Cardiac muscle cell (in vitro differentiated cells and primary cell): ENCODE measurements at regions not wholly inside any gene's neighbourhood (a gene's known extent, or its start where the extent isn't known, plus 50 kb on each side); places are given as distances from the start of the nearest gene placed in this dataset.

Experiments used
- DNase-seq, 2 donors: peaks; one replicate each; pipeline versions ENCODE4 v3.0.0 to v3.0.0-alpha.2; 2010 to 2017; ENCODE audit warnings: low read depth in 1 of 2, low spot score in 1 of 2
- H3K27ac ChIP-seq: fragments of 200-600 bp; sonication (generic); 2 replicates; pipeline ENCODE4 v1.5.1; 2016
- H3K27me3 ChIP-seq: fragments of 200-600 bp; sonication (generic); 2 replicates; pipeline ENCODE4 v1.6.0; 2016; ENCODE audit warnings: control low read depth
- H3K36me3 ChIP-seq: fragments of 200-600 bp; sonication (generic); 2 replicates; pipeline ENCODE4 v1.5.1; 2016; ENCODE audit warnings: control low read depth
- H3K4me1 ChIP-seq: fragments of 200-600 bp; sonication (generic); 2 replicates; pipeline ENCODE4 v1.8.1; 2017; ENCODE audit warnings: low read depth, mild to moderate bottlenecking, mixed run types
- H3K4me3 ChIP-seq: fragments of 200-600 bp; sonication (generic); 2 replicates; pipeline ENCODE4 v1.5.1; 2016; ENCODE audit warnings: mild to moderate bottlenecking
- H3K9me3 ChIP-seq: fragments of 200-600 bp; sonication (generic); 2 replicates; pipeline ENCODE4 v1.5.1; 2017; ENCODE audit warnings: low read depth, mild to moderate bottlenecking, control low read depth
- CTCF ChIP-seq: IDR thresholded peaks from 2 replicates; pipeline ENCODE4 v1.5.1; 2012; ENCODE audit warnings: low read depth, mild to moderate bottlenecking, low read length

GRCh38 chr10:57952741-57953140, 315.0 kb downstream of the IPMK start:
- no peak overlapping the region for H3K27ac ChIP-seq
- H3K4me3 ChIP-seq, result no peak overlapping the region
- H3K27me3 ChIP-seq, result no peaks in the 10 kb centered on the region
- peak in 1 of 2 donors; percentile 56 for DNase-seq
- no peak for TF ChIP-seq CTCF
- H3K36me3 ChIP-seq, result no peaks in the 10 kb centered on the region
- H3K9me3 ChIP-seq, result no peaks in the 10 kb centered on the region
- no peaks in the 10 kb centered on the region for H3K4me1 ChIP-seq

GRCh38 chr10:57950442-57950974, 317.2 kb downstream of the IPMK start:
- no peak for DNase-seq
- H3K27me3 ChIP-seq, result no peaks in the 10 kb centered on the region
- no peaks in the 10 kb centered on the region for H3K36me3 ChIP-seq
- H3K27ac ChIP-seq, result no peak overlapping the region
- no peaks in the 10 kb centered on the region for H3K4me1 ChIP-seq
- H3K4me3 ChIP-seq, result no peak overlapping the region
- TF ChIP-seq CTCF, result no peak
- H3K9me3 ChIP-seq, result no peaks in the 10 kb centered on the region

GRCh38 chr10:57948796-57949195, 318.9 kb downstream of the IPMK start:
- DNase-seq, result no peak
- TF ChIP-seq CTCF, result no peak
- H3K4me1 ChIP-seq, result no peaks in the 10 kb centered on the region

GRCh38 chr10:57946833-57947232, 320.9 kb downstream of the IPMK start:
- Histone ChIP-seq H3K9me3 (no peaks in the 10 kb centered on the region), H3K36me3 (no peaks in the 10 kb centered on the region), H3K27me3 (no peaks in the 10 kb centered on the region), H3K4me1 (no peaks in the 10 kb centered on the region), H3K4me3 (no peak overlapping the region), H3K27ac (no peak overlapping the region)
- no peak for DNase-seq
- TF ChIP-seq CTCF, result no peak

More at GRCh38 chr10:57948796-57949195, 318.9 kb downstream of the IPMK start:
- H3K4me3 ChIP-seq, result no peak overlapping the region
- H3K27me3 ChIP-seq, result no peaks in the 10 kb centered on the region
- H3K36me3 ChIP-seq, result no peaks in the 10 kb centered on the region
- H3K27ac ChIP-seq, result no peak overlapping the region
- H3K9me3 ChIP-seq, result no peaks in the 10 kb centered on the region

GRCh38 chr10:57943701-57944100, 324.0 kb downstream of the IPMK start:
- DNase-seq, result no peak
- no peak for TF ChIP-seq CTCF
- Histone ChIP-seq H3K4me3 (no peak overlapping the region), H3K4me1 (no peaks in the 10 kb centered on the region), H3K27me3 (no peaks in the 10 kb centered on the region), H3K36me3 (no peaks in the 10 kb centered on the region), H3K9me3 (no peaks in the 10 kb centered on the region), H3K27ac (no peak overlapping the region)

GRCh38 chr10:57925045-57925444, 342.6 kb downstream of the IPMK start:
- Histone ChIP-seq H3K4me1 (no peaks in the 10 kb centered on the region), H3K9me3 (no peaks in the 10 kb centered on the region), H3K4me3 (no peak overlapping the region), H3K36me3 (no peaks in the 10 kb centered on the region), H3K27ac (no peak overlapping the region), H3K27me3 (no peaks in the 10 kb centered on the region)
- DNase-seq, result no peak
- no peak for TF ChIP-seq CTCF
